COLO829 (cell line): ENCODE measurements at regions not wholly inside any gene's neighbourhood (a gene's known extent, or its start where the extent isn't known, plus 50 kb on each side); places are given as distances from the start of the nearest gene placed in this dataset.
"Not testable (repeated sequence)": the region's sequence is repeated elsewhere in the genome, so short reads cannot be mapped to it uniquely, and the experiment has no call there.

Experiments used
- DNase-seq: peaks from one replicate; pipeline ENCODE4 v3.0.0; 2012; ENCODE audit warnings: low spot score

DNA sequence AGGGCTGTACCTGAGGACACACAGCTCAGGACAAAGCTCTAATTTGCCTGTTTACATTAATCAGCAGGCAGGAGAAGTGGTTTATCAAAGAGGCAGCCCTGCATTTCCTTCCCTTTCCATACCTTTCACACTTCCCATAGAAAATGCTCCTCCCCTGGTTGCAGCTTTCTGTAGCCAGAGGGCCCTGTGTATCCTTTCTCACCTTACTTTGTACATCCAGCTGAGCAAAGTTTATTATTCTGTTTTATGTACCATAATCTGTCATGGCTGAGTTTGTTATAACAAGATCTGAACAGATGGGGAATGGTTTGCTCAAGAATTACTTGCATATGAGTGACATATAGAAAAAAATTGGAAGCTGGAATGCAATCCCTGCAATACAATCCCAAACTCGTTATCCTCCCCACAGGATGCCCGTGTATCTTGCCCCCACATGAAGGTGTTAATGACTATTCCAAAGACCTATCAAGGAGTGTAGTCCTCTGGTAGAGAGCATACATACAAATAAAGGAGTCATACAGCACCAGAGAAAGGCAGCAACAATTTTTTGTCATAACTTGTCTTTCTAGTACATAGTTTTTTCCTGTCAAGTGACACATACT is 1025.8 kb upstream of the KLHL29 start:
- no peak for DNase-seq

- DNase-seq, result no peak
Measured at GRCh38 chr2:22360735-22361374, 1024.1 kb upstream of the KLHL29 start.

DNA sequence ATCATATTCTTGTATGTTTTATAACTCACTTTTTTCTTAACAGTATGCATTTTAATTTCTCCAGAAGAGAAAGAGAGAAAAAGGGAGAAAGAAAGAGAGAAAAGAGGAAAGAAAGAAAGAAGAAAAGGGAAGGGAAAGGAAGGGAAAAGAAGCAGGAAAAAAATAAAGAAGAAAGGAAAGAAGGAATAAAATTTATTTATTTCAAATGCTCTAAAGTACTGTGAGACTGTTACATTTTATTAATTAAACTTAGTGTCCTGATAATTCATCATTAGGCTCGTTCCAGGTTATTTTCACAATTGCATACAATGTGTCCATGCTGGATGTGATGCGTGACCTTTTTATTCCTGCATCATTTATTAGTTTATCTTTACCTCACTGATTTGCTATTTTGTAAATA is 1023.4 kb upstream of the KLHL29 start:
- DNase-seq, result no peak

- DNase-seq, result no peak
Measured at GRCh38 chr2:22375096-22375495, 1009.9 kb upstream of the KLHL29 start.

DNA sequence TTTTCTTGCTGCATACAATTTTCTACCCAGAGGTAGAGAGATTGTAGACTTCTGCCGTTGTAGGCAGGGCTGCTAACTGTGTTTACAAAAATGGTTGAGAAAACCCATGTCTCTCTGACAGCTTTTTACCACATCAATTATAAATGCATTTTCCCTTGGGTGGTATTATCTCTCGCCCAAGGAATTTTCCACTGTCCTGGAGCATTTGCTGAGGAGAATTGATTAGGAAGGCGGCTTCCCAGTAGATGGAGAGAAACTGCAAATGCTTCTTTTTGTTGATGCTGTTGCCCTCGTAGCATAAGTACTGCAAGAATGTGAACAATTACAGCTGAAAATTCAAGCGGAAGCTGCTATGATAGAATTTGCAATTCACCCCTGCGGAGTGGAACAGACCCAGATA is 1007.7 kb upstream of the KLHL29 start:
- no peak for DNase-seq

GRCh38 chr2:22382479-22383169 is 1002.4 kb upstream of the KLHL29 start:
- no peak for DNase-seq

DNA sequence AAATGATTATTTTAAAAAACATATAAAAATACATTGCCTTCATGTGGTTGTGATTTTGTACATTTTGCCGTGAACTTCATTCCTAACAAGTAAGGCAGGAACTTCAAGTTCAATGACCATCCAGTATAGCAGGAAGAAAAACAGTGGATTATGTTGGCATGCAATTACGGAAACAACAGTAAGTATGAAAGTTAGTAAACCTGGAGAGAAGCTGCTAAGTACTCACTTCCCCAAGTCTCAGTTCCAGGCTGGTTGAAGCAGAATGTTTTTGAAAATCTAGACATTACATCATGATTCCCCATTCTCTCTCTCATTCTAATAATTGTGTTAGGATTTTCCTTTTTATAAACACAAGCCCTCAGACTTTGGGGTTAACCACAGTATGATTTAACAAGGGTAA is 987.1 kb upstream of the KLHL29 start:
- no peak for DNase-seq

GRCh38 chr2:22403748-22404147 is 981.2 kb upstream of the KLHL29 start:
- no peak for DNase-seq

DNA sequence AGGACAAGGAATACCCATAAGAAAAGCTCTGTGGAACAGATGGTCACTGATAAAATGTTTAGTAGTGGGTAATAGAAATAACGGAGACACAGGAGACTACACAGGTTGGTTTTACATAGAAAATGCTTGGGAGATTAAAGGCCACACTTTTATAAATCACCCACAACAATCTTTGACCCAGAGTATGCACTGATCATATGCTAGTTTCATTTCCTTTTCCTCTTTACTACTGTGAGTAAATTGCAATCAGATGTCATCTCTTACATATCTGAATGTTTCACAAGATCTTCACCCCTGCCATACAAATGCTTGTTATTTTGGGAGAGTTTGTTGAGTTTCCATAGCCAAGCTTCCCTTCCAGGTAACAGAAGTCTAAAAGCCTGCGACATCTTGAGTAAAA is 978.4 kb upstream of the KLHL29 start:
- DNase-seq, result no peak

GRCh38 chr2:22420076-22420475 is 964.9 kb upstream of the KLHL29 start:
- DNase-seq, result no peak

DNA sequence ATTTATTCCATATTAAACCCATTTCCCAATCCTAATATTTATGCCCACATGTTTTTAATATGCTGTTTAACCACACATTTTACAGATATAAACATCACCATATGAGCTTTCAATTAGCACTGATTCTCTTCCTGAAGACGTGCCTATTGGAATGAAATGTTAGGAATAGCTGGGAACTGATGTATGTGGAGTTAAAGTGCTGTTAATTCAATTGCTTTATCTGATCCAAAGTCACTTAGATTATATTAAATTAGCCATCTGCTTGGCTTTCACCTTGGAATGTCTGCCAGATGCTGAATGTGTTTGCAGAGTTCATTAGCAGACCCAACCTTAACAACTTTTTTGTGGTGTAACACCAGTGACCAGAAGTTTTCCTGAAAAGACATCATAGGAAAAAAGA is 942.9 kb upstream of the KLHL29 start:
- DNase-seq, result no peak

GRCh38 chr2:22444281-22444680 is 940.7 kb upstream of the KLHL29 start:
- DNase-seq, result no peak

GRCh38 chr2:22449696-22450095 is 935.3 kb upstream of the KLHL29 start:
- peak; percentile 48 for DNase-seq

DNA sequence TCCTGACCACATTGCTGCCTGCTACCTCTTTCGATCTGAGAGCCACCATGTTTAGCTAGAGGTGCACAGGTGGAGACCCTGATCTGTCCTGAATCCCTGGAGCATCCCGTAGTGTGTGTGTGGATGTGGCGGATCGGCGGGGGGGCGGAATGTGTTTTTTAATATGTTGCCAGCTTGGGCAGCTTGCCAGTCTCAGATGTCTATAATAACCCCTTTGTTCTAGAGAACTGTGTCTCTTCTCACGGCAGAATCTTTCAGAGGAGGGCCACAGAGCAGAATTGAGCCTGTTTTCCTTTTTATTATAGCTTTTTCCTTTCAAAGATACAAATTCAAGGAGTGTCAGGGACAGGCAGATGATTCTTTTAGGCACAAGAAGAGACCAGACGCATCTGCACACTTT is 934.1 kb upstream of the KLHL29 start:
- DNase-seq, result peak; percentile 83

- DNase-seq, result no peak
Measured at GRCh38 chr2:22454826-22455485, 930.0 kb upstream of the KLHL29 start.

DNA sequence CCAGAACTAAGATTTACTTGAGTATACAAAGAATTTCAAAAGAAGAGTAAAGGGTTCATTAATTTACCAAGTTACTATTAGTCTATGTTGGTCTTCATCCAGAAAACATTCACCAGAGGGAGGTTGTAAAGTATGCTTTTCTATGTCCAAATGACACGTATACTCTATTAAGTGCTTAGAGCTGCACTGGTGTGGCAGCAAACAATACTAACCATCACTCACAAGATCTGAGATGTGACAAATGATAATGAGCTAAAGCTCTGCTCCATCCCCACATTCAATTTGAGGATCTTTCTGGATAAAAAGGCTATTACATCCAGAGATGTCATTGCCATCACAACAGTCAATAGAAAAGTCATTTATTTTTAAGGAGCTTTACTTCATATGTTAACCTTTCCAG is 926.5 kb upstream of the KLHL29 start:
- DNase-seq, result no peak

- DNase-seq, result not testable (repeated sequence)
Measured at GRCh38 chr2:22475103-22475502, 909.9 kb upstream of the KLHL29 start.

GRCh38 chr2:22478329-22478728 is 906.6 kb upstream of the KLHL29 start:
- DNase-seq, result no peak

- no peak for DNase-seq
Measured at GRCh38 chr2:22481486-22482259, 903.3 kb upstream of the KLHL29 start.

DNA sequence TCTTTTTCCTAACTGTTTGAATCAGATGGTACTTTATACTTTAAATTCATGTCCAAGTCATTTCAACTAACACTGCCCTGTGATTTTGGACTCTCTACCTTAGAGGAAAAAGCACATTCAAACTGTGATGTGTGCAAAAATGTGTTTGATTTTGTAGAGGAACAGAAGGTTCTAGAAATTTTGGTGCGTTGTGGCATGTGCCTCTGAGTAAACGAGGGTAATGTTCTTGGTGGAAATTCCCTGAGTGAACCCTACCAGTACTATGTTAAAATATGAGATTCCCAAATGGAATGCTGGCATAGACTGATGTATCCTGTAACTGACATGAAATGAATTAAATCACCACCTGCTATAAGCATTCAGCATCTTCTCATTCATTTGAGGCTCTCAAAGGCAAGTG is 901.9 kb upstream of the KLHL29 start:
- no peak for DNase-seq

DNA sequence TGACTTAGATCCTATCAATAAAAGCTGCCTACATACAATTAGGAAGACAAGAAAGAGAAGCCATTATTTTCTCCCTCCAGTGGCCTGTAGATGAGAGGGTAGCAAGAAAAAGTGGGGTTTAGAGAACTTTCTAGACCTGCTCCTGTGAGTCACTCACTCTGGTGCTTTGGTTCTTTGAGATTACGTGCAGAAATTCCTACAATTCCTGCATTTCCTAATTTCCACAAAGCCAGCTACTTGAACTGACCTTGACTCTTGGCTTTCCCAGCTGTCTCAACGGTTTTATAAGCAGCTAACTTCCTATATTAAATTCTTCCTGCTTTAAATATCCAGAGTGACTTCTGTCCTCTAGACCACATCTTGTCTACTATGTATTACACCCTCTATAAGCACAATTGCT is 899.5 kb upstream of the KLHL29 start:
- no peak for DNase-seq

GRCh38 chr2:22486343-22486742 is 898.6 kb upstream of the KLHL29 start:
- DNase-seq, result no peak
